Subcutaneous abdominal adipose tissue (tissue), 5 donors: ENCODE measurements at regions not wholly inside any gene's neighbourhood (a gene's known extent, or its start where the extent isn't known, plus 50 kb on each side); places are given as distances from the start of the nearest gene placed in this dataset.
"Not testable (repeated sequence)": the region's sequence is repeated elsewhere in the genome, so short reads cannot be mapped to it uniquely, and the experiment has no call there.

Source experiments
- H3K27ac ChIP-seq: one replicate; pipeline ENCODE4 v1.7.0; 2013; ENCODE audit warnings: low read depth, mild to moderate bottlenecking, inconsistent platforms, low read length, moderate library complexity
- H3K27me3 ChIP-seq, 5 donors: one replicate each; pipeline ENCODE4 v1.7.0; 2013; ENCODE audit warnings: low read length in 5 of 5, inconsistent platforms in 1 of 5; ENCODE audit not compliant: control insufficient read depth in 5 of 5, insufficient read depth in 4 of 5
- H3K36me3 ChIP-seq, 5 donors: one replicate each; pipeline ENCODE4 v1.7.0; 2013; ENCODE audit warnings: low read length in 5 of 5; ENCODE audit not compliant: control insufficient read depth in 5 of 5, insufficient read depth in 5 of 5
- H3K4me1 ChIP-seq, 5 donors: one replicate each; pipeline ENCODE4 v1.7.0; 2013; ENCODE audit warnings: low read length in 5 of 5, mild to moderate bottlenecking in 3 of 5, moderate library complexity in 1 of 5; ENCODE audit not compliant: control insufficient read depth in 5 of 5, insufficient read depth in 5 of 5
- H3K4me3 ChIP-seq, 5 donors: one replicate each; pipeline ENCODE4 v1.7.0; 2013; ENCODE audit warnings: low read length in 5 of 5, low read depth in 1 of 5
- H3K9ac ChIP-seq, 5 donors: one replicate each; pipeline ENCODE4 v1.7.0; 2013; ENCODE audit warnings: low read length in 5 of 5, mild to moderate bottlenecking in 4 of 5, moderate library complexity in 3 of 5
- H3K9me3 ChIP-seq, 5 donors: one replicate each; pipeline ENCODE4 v1.7.0; 2013; ENCODE audit warnings: low read length in 5 of 5; ENCODE audit not compliant: control insufficient read depth in 5 of 5
- donor health status: healthy.
- donor health status: healthy.
- donor health status: healthy.
- donor health status: healthy.
- donor health status: healthy.

DNA sequence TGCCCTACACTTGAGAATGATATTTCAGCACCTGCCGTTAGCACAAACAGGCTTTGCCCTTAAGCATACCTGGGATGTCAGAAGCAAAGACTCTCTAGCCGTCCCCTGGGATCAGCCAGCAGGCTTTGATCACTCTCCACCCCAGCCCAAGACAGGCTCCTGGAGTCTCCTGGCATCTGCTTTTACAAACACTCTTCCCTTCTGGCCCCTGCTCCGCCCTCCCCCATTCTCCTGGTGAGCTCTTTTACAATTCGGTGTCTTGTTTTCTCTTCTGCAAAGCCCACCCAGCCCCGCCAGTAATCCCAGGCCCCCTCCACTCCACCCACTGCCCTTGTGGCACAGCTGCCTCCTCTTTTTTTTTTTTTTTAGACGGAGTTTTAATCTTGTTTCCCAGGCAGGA is 50.4 kb downstream of the KATNIP start:
- H3K4me3 ChIP-seq: no peak overlapping the region
- H3K9ac ChIP-seq: no peak overlapping the region
- H3K27ac ChIP-seq: no peak overlapping the region
- H3K9me3 ChIP-seq: no peaks in the 10 kb centered on the region
- H3K4me1 ChIP-seq: no peaks in the 10 kb centered on the region
- peaks cover 0 to 5% (median 5%) of the 10 kb centered on the region in 5 donors for H3K36me3 ChIP-seq
- no peaks in the 10 kb centered on the region for H3K27me3 ChIP-seq

GRCh38 chr16:27602103-27602502 is 52.2 kb downstream of the KATNIP start:
- H3K9me3 ChIP-seq: no peaks in the 10 kb centered on the region
- no peaks in the 10 kb centered on the region for H3K27me3 ChIP-seq

GRCh38 chr16:27605500-27606106 is 55.7 kb downstream of the KATNIP start:
- not testable (repeated sequence) for H3K27me3 ChIP-seq, H3K4me3 ChIP-seq, H3K4me1 ChIP-seq, H3K27ac ChIP-seq, H3K9ac ChIP-seq, H3K36me3 ChIP-seq, H3K9me3 ChIP-seq

More at GRCh38 chr16:27602103-27602502, 52.2 kb downstream of the KATNIP start:
- Histone ChIP-seq H3K9ac (no peak overlapping the region), H3K27ac (no peak overlapping the region), H3K36me3 (peaks cover 0 to 5% (median 5%) of the 10 kb centered on the region in 5 donors), H3K4me3 (no peak overlapping the region), H3K4me1 (no peaks in the 10 kb centered on the region)

- Histone ChIP-seq H3K36me3 (peaks cover 0 to 7% (median 0%) of the 10 kb centered on the region in 5 donors), H3K4me3 (no peak overlapping the region), H3K27ac (no peak overlapping the region), H3K27me3 (no peaks in the 10 kb centered on the region), H3K9me3 (no peaks in the 10 kb centered on the region), H3K4me1 (no peaks in the 10 kb centered on the region), H3K9ac (no peak overlapping the region)
Measured at GRCh38 chr16:27611340-27611739, 61.4 kb downstream of the KATNIP start.

- H3K9me3 ChIP-seq: no peaks in the 10 kb centered on the region
- H3K27me3 ChIP-seq: no peaks in the 10 kb centered on the region
- H3K36me3 ChIP-seq: peaks cover 0 to 5% (median 2%) of the 10 kb centered on the region in 5 donors
- no peak overlapping the region for H3K9ac ChIP-seq
- H3K4me3 ChIP-seq: no peak overlapping the region
- H3K4me1 ChIP-seq: no peaks in the 10 kb centered on the region
- H3K27ac ChIP-seq: no peak overlapping the region
Measured at GRCh38 chr16:27613238-27613791, 63.4 kb downstream of the KATNIP start.

- Histone ChIP-seq H3K27ac (no peak overlapping the region), H3K4me1 (no peaks in the 10 kb centered on the region), H3K4me3 (no peak overlapping the region), H3K9me3 (no peaks in the 10 kb centered on the region), H3K9ac (no peak overlapping the region), H3K27me3 (no peaks in the 10 kb centered on the region), H3K36me3 (peaks cover 0 to 19% (median 5%) of the 10 kb centered on the region in 5 donors)
Measured at GRCh38 chr16:27617665-27618064, 67.7 kb downstream of the KATNIP start.

DNA sequence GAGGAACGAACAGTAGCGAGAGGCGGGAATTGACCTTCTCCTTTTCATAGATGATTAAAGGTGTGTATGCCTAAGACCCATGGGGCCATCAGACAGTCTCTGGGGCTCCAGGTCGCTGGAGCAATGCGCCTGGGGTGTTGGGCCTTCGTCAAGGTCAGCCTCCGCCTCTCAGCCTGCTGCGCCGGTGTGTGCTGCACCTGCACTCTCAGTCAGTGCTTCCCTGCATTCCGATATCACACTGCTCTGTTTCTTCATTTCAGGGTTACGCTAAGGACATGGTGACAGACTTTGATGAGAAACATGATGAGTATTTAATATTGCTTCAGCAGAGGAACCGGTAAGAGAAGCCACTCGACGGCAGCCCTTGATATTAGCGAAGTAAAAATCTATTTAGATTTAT is 68.2 kb downstream of the KATNIP start:
- H3K9me3 ChIP-seq: no peaks in the 10 kb centered on the region
- H3K4me1 ChIP-seq: no peaks in the 10 kb centered on the region
- H3K36me3 ChIP-seq: peaks cover 0 to 23% (median 7%) of the 10 kb centered on the region in 5 donors
- H3K27ac ChIP-seq: no peak overlapping the region
- H3K4me3 ChIP-seq: no peak overlapping the region
- no peak overlapping the region for H3K9ac ChIP-seq
- no peaks in the 10 kb centered on the region for H3K27me3 ChIP-seq

- Histone ChIP-seq H3K4me3 (no peak overlapping the region), H3K27me3 (no peaks in the 10 kb centered on the region), H3K9ac (no peak overlapping the region), H3K27ac (no peak overlapping the region), H3K36me3 (peaks cover 0 to 26% (median 7%) of the 10 kb centered on the region in 5 donors), H3K4me1 (no peaks in the 10 kb centered on the region), H3K9me3 (no peaks in the 10 kb centered on the region)
Measured at GRCh38 chr16:27618606-27619327, 68.8 kb downstream of the KATNIP start.

- Histone ChIP-seq H3K4me1 (peaks cover 0 to 6% (median 4%) of the 10 kb centered on the region in 5 donors), H3K9me3 (no peaks in the 10 kb centered on the region), H3K9ac (no peak overlapping the region), H3K4me3 (no peak overlapping the region), H3K36me3 (peaks cover 0 to 26% (median 7%) of the 10 kb centered on the region in 5 donors), H3K27me3 (no peaks in the 10 kb centered on the region), H3K27ac (no peak overlapping the region)
Measured at GRCh38 chr16:27620541-27620940, 70.6 kb downstream of the KATNIP start.
